Thoracic aorta (tissue), 2 donors: ENCODE measurements at regions not wholly inside any gene's neighbourhood (a gene's known extent, or its start where the extent isn't known, plus 50 kb on each side); places are given as distances from the start of the nearest gene placed in this dataset.

Experiments
- ATAC-seq: fragments of 150-250 bp; one replicate; pipeline ENCODE4 v1.8.0; 2017; ENCODE audit warnings: low read depth; ENCODE audit not compliant: insufficient number of reproducible peaks, low FRiP score
- DNase-seq: peaks from one replicate; pipeline ENCODE4 v3.0.0-alpha.2; 2020; ENCODE audit warnings: low spot score
- H3K27ac ChIP-seq, 2 donors: fragments of 200-600 bp; sonication (generic); 1 replicate in 1 of 2; 2 replicates in 1 of 2; pipeline ENCODE4 v1.5.1; 2016; ENCODE audit warnings: mild to moderate bottlenecking in 2 of 2, moderate library complexity in 2 of 2
- H3K27me3 ChIP-seq: fragments of 200-600 bp; sonication (generic); replicated peaks from 2 replicates; pipeline ENCODE4 v1.6.0; 2016; ENCODE audit warnings: mild to moderate bottlenecking; ENCODE audit not compliant: insufficient read depth
- H3K36me3 ChIP-seq: fragments of 200-600 bp; sonication (generic); one replicate; pipeline ENCODE4 v1.5.1; 2016
- H3K4me1 ChIP-seq, 2 donors: fragments of 200-600 bp; sonication (generic); 1 replicate in 1 of 2; 2 replicates in 1 of 2; pipeline versions ENCODE4 v1.5.1 to v1.6.0; 2016; ENCODE audit warnings: low read depth in 2 of 2, mild to moderate bottlenecking in 1 of 2; ENCODE audit not compliant: control insufficient read depth in 1 of 2
- H3K4me3 ChIP-seq: fragments of 200-600 bp; sonication (generic); 2 replicates; pipeline ENCODE4 v1.5.1; 2016; ENCODE audit warnings: mild to moderate bottlenecking
- H3K9me3 ChIP-seq: fragments of 200-600 bp; sonication (generic); 2 replicates; pipeline ENCODE4 v1.5.1; 2016
- CTCF ChIP-seq: fragments of 200-600 bp; sonication (generic); IDR thresholded peaks from one replicate; pipeline ENCODE4 v1.5.1; 2019; ENCODE audit warnings: antibody characterized with exemption

GRCh38 chr9:97759581-97760288 lies 62.6 kb upstream of the XPA start:
- DNase-seq: no peak
- Histone ChIP-seq H3K9me3 (no peaks in the 10 kb centered on the region), H3K27me3 (no peaks in the 10 kb centered on the region), H3K36me3 (no peaks in the 10 kb centered on the region), H3K4me1 (no peaks in the 10 kb centered on the region), H3K27ac (no peak overlapping the region), H3K4me3 (no peak overlapping the region)
- no peak for ATAC-seq
- no peak for TF ChIP-seq CTCF

- H3K27me3 ChIP-seq: no peaks in the 10 kb centered on the region
- no peak for TF ChIP-seq CTCF
- DNase-seq (no peak), ATAC-seq (no peak)
- no peaks in the 10 kb centered on the region for H3K9me3 ChIP-seq
- no peaks in the 10 kb centered on the region for H3K36me3 ChIP-seq
- H3K27ac ChIP-seq: no peak overlapping the region
- H3K4me3 ChIP-seq: no peak overlapping the region
- no peaks in the 10 kb centered on the region for H3K4me1 ChIP-seq
Observed at GRCh38 chr9:97761056-97761598, 64.0 kb upstream of the XPA start.

GRCh38 chr9:97761879-97762278 lies 64.7 kb upstream of the XPA start:
- no peak for ATAC-seq
- Histone ChIP-seq H3K9me3 (no peaks in the 10 kb centered on the region), H3K4me1 (no peaks in the 10 kb centered on the region), H3K36me3 (no peaks in the 10 kb centered on the region), H3K4me3 (no peak overlapping the region), H3K27me3 (no peaks in the 10 kb centered on the region), H3K27ac (no peak overlapping the region)
- TF ChIP-seq CTCF: no peak
- no peak for DNase-seq

- no peak for DNase-seq
- TF ChIP-seq CTCF: no peak
- H3K9me3 ChIP-seq: no peaks in the 10 kb centered on the region
- H3K27ac ChIP-seq: no peak overlapping the region
- no peak overlapping the region for H3K4me3 ChIP-seq
- no peaks in the 10 kb centered on the region for H3K36me3 ChIP-seq
- no peak for ATAC-seq
- H3K27me3 ChIP-seq: no peaks in the 10 kb centered on the region
- peaks cover under 1 to 2% of the 10 kb centered on the region in 2 donors for H3K4me1 ChIP-seq
Observed at GRCh38 chr9:97763874-97764273, 66.7 kb upstream of the XPA start.

GRCh38 chr9:97766092-97766491 lies 69.0 kb upstream of the XPA start:
- Histone ChIP-seq H3K27ac (no peak overlapping the region), H3K4me1 (peaks cover 3 to 9% of the 10 kb centered on the region in 2 donors), H3K36me3 (no peaks in the 10 kb centered on the region), H3K27me3 (no peaks in the 10 kb centered on the region), H3K4me3 (no peak overlapping the region), H3K9me3 (no peaks in the 10 kb centered on the region)
- TF ChIP-seq CTCF: no peak
- DNase-seq: no peak
- ATAC-seq: no peak
